ENCODE measurements at regions not wholly inside any gene's neighbourhood (a gene's known extent, or its start where the extent isn't known, plus 50 kb on each side); places are given as distances from the start of the nearest gene placed in this dataset.

DNA sequence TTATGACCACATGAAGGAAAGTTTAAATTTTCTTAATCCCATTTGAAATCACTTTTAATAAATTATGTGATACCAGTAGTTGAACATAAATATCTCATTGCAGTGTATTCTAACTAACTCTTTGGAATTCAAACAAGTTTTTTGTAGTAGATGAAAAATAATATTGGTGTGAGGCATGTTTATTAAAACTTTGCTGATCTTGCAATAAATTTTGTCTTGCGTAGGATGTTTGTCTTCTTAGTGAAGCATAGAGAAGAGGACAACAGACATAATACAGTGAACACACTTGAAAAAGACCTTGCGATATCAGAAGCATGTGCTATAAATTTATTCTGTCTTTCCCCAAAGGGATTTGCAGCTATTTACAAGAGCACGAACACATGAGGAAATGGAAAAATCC lies 140.7 kb downstream of the HTR1B start:
- ChIA-PET CTCF (no interaction called here), POLR2A (no interaction called here)
- H3K9me3 Mint-ChIP-seq = peaks cover 6% of the 10 kb centered on the region
- H3K4me1 Mint-ChIP-seq (ENCODE audit: low read depth) = no peaks in the 10 kb centered on the region
- ATAC-seq (ENCODE audit: poor library complexity) (no peak), DNase-seq (no peak)
- Histone ChIP-seq H3K4me3 (ENCODE audit: low read length) (no peak overlapping the region), H3K9me3 (ENCODE audit: control insufficient read depth in 1 of 2, insufficient read depth in 1 of 2, low read length in 2 of 2) (peaks cover 0 to 5% of the 10 kb centered on the region in 2 experiments), H3K27ac (ENCODE audit: low read depth in 1 of 2, low read length in 2 of 2) (no peak overlapping the region), H3K27me3 (ENCODE audit: control insufficient read depth in 1 of 2, insufficient read depth in 2 of 2, low read length in 2 of 2) (no peaks in the 10 kb centered on the region), H3K4me1 (ENCODE audit: insufficient read depth, low read length) (no peaks in the 10 kb centered on the region), H3K36me3 (ENCODE audit: insufficient read depth, low read length) (no peaks in the 10 kb centered on the region)
- intact Hi-C loops (cut with DNase I, micrococcal nuclease) = no loop called here
- H3K27me3 Mint-ChIP-seq = no peaks in the 10 kb centered on the region
- H3K27ac Mint-ChIP-seq = no peak overlapping the region
- no peaks in the 10 kb centered on the region for H3K36me3 Mint-ChIP-seq (ENCODE audit: low read depth)
- no peak overlapping the region for H3K4me3 Mint-ChIP-seq
- TF ChIP-seq, protein P1, sequence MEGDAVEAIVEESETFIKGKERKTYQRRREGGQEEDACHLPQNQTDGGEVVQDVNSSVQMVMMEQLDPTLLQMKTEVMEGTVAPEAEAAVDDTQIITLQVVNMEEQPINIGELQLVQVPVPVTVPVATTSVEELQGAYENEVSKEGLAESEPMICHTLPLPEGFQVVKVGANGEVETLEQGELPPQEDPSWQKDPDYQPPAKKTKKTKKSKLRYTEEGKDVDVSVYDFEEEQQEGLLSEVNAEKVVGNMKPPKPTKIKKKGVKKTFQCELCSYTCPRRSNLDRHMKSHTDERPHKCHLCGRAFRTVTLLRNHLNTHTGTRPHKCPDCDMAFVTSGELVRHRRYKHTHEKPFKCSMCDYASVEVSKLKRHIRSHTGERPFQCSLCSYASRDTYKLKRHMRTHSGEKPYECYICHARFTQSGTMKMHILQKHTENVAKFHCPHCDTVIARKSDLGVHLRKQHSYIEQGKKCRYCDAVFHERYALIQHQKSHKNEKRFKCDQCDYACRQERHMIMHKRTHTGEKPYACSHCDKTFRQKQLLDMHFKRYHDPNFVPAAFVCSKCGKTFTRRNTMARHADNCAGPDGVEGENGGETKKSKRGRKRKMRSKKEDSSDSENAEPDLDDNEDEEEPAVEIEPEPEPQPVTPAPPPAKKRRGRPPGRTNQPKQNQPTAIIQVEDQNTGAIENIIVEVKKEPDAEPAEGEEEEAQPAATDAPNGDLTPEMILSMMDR (IDR thresholded peaks at IDR 0.05) = no peak

GRCh38 chr6:77318256-77318655 lies 145.0 kb downstream of the HTR1B start:
- ChIA-PET POLR2A (no interaction called here), CTCF (no interaction called here)
- Histone ChIP-seq H3K9me3 (ENCODE audit: control insufficient read depth in 1 of 2, insufficient read depth in 1 of 2, low read length in 2 of 2) (peaks cover 0 to 3% of the 10 kb centered on the region in 2 experiments), H3K36me3 (ENCODE audit: insufficient read depth, low read length) (no peaks in the 10 kb centered on the region), H3K27me3 (ENCODE audit: control insufficient read depth in 1 of 2, insufficient read depth in 2 of 2, low read length in 2 of 2) (no peaks in the 10 kb centered on the region), H3K4me3 (ENCODE audit: low read length) (no peak overlapping the region), H3K4me1 (ENCODE audit: insufficient read depth, low read length) (no peaks in the 10 kb centered on the region), H3K27ac (ENCODE audit: low read depth in 1 of 2, low read length in 2 of 2) (no peak overlapping the region)
- H3K27me3 Mint-ChIP-seq = no peaks in the 10 kb centered on the region
- intact Hi-C loops (cut with DNase I, micrococcal nuclease) = no loop called here
- no peak overlapping the region for H3K4me3 Mint-ChIP-seq
- H3K36me3 Mint-ChIP-seq (ENCODE audit: low read depth) = no peaks in the 10 kb centered on the region
- H3K9me3 Mint-ChIP-seq = peaks cover 10% of the 10 kb centered on the region
- TF ChIP-seq, protein P1 (IDR thresholded peaks at IDR 0.05) = no peak
- DNase-seq = no peak
- no peaks in the 10 kb centered on the region for H3K4me1 Mint-ChIP-seq (ENCODE audit: low read depth)
- no peak overlapping the region for H3K27ac Mint-ChIP-seq
- ATAC-seq (ENCODE audit: poor library complexity) = no peak

GRCh38 chr6:77313595-77313994 lies 149.7 kb downstream of the HTR1B start:
- no peaks in the 10 kb centered on the region for H3K36me3 Mint-ChIP-seq (ENCODE audit: low read depth)
- ChIA-PET POLR2A (no interaction called here), CTCF (no interaction called here)
- H3K4me3 Mint-ChIP-seq = no peak overlapping the region
- no peaks in the 10 kb centered on the region for H3K27me3 Mint-ChIP-seq
- H3K4me1 Mint-ChIP-seq (ENCODE audit: low read depth) = no peaks in the 10 kb centered on the region
- no peaks in the 10 kb centered on the region for H3K36me3 ChIP-seq (ENCODE audit: insufficient read depth, low read length)
- no peak overlapping the region for H3K27ac ChIP-seq (ENCODE audit: low read depth in 1 of 2, low read length in 2 of 2)
- H3K27ac Mint-ChIP-seq = no peak overlapping the region
- H3K9me3 Mint-ChIP-seq = peaks cover 4% of the 10 kb centered on the region
- H3K27me3 ChIP-seq (ENCODE audit: control insufficient read depth in 1 of 2, insufficient read depth in 2 of 2, low read length in 2 of 2) = no peaks in the 10 kb centered on the region
- H3K4me1 ChIP-seq (ENCODE audit: insufficient read depth, low read length) = no peaks in the 10 kb centered on the region
- peaks cover 0 to 5% of the 10 kb centered on the region in 2 experiments for H3K9me3 ChIP-seq (ENCODE audit: control insufficient read depth in 1 of 2, insufficient read depth in 1 of 2, low read length in 2 of 2)
- no peak overlapping the region for H3K4me3 ChIP-seq (ENCODE audit: low read length)
- ATAC-seq (ENCODE audit: poor library complexity) (no peak), DNase-seq (no peak)
- TF ChIP-seq, protein P1 (IDR thresholded peaks at IDR 0.05) = no peak
- intact Hi-C loops (cut with DNase I, micrococcal nuclease) = no loop called here

Measured in CD4-positive, alpha-beta T cell (primary cell).